ENCODE measurements at regions not wholly inside any gene's neighbourhood (a gene's known extent, or its start where the extent isn't known, plus 50 kb on each side); places are given as distances from the start of the nearest gene placed in this dataset.

DNA sequence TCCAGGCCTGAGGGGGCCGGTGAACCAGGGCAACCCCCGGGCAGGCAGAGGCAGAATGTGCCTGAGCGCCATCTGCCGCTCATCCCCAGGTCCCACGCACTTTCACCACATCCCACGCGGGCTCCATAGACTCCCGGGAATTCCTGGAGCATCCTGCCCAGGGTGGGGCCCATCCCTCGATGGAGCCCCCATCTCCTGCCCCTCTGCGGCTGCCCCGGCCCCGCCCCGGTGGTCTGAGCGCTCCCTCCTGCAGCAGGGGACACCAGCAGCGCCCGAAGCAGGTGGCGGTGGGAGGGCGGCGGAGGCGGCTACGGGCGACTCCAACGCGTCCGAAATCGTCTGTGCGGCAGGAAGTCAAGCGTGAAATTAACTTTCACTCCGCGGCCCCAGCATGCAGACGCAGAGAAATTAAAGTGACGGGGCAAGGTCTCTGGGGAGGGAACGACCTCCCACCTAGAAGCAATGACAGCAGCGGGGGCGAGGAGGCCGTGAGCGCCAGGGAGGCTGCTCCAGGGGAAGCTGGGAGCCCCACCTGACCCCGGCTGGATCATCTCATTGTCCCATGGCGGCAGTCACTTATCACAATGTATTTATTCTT, 122.2 kb downstream of the NCOR2 start:
- TF ChIP-seq, protein P1, sequence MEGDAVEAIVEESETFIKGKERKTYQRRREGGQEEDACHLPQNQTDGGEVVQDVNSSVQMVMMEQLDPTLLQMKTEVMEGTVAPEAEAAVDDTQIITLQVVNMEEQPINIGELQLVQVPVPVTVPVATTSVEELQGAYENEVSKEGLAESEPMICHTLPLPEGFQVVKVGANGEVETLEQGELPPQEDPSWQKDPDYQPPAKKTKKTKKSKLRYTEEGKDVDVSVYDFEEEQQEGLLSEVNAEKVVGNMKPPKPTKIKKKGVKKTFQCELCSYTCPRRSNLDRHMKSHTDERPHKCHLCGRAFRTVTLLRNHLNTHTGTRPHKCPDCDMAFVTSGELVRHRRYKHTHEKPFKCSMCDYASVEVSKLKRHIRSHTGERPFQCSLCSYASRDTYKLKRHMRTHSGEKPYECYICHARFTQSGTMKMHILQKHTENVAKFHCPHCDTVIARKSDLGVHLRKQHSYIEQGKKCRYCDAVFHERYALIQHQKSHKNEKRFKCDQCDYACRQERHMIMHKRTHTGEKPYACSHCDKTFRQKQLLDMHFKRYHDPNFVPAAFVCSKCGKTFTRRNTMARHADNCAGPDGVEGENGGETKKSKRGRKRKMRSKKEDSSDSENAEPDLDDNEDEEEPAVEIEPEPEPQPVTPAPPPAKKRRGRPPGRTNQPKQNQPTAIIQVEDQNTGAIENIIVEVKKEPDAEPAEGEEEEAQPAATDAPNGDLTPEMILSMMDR (IDR thresholded peaks at IDR 0.05), result no peak
- TF ChIP-seq ZFX (IDR thresholded peaks at IDR 0.05; ENCODE audit: borderline replicate concordance), result no peak
- no peak overlapping the region for H3K27ac ChIP-seq

- no peak for TF ChIP-seq ZFX (IDR thresholded peaks at IDR 0.05; ENCODE audit: borderline replicate concordance)
- TF ChIP-seq, protein P1 (IDR thresholded peaks at IDR 0.05), result no peak
- no peak overlapping the region for H3K27ac ChIP-seq
Measured at GRCh38 chr12:124443931-124444712, 123.3 kb downstream of the NCOR2 start.

DNA sequence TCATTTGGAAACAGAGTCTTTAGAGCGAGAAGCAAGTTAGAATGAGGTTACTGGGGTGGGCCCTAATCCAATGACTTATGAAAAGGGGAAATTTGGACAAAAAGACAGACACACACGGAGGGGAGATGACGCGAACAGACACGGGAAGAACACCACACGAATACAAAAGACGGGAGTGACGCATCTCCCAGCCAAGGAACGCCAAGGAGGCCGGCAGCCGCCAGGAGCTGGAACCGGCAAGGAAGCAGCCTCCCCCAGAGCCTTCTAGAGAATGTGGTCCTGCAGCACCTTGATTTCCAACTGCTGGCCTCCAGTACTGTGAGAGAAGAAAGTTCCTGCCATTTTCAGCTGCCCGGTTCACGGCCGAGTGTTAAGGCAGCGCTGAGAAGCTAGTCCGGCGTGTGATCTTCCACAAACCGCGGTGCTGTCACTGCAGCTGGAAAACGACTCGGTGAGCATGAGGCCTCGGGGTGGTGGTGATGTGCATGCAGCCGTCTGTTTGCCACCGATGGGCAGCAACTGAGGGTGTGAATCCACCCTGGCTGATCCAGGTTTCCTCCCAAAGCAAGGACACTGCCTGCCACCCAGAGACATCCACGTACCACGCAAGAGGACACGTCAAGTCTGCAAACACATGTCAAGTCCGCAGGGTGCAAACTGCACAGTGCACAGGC, 124.5 kb downstream of the NCOR2 start:
- no peak overlapping the region for H3K27ac ChIP-seq
- no peak for TF ChIP-seq ZFX (IDR thresholded peaks at IDR 0.05; ENCODE audit: borderline replicate concordance)
- TF ChIP-seq, protein P1 (IDR thresholded peaks at IDR 0.05), result no peak

GRCh38 chr12:124442281-124442680, 125.1 kb downstream of the NCOR2 start:
- TF ChIP-seq ZFX (IDR thresholded peaks at IDR 0.05; ENCODE audit: borderline replicate concordance), result no peak
- TF ChIP-seq, protein P1 (IDR thresholded peaks at IDR 0.05), result no peak
- H3K27ac ChIP-seq, result no peak overlapping the region

DNA sequence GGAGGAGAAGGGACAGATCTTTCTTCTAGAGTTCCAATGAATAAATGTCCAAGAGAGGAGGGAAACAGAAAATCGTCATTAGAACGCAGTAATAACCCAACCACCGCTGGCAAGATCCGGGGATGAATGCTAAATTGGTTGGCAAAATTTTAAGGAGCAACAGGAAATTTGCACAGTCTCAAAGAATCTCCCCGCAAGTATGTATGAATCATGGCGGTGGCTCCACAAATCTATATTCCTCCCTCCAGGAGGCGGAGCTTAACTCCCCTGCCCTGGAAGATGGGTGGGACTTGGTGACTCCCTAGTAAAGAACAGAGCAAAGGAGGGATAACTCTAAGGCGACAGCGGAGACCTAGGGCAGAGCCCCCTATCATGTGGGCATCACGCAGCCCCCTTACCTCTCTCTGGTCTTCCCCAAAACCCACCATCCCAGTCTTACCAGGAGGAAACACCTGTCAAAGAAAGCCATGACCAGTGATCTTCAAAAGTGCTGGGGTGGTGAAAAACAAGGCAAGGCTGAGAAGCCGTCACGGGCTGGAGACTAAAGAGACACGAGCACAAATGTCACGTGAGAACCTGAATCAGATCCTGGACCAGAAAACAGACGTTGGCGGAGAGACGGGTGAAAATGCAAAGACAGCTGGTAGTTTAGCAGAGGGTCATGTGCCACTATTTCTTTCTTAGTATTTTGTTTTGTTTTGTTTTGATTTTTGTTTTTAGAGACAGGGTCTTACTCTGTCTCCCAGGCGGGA, 125.8 kb downstream of the NCOR2 start:
- no peak overlapping the region for H3K27ac ChIP-seq
- TF ChIP-seq ZFX (IDR thresholded peaks at IDR 0.05; ENCODE audit: borderline replicate concordance), result no peak
- TF ChIP-seq, protein P1 (IDR thresholded peaks at IDR 0.05), result no peak

DNA sequence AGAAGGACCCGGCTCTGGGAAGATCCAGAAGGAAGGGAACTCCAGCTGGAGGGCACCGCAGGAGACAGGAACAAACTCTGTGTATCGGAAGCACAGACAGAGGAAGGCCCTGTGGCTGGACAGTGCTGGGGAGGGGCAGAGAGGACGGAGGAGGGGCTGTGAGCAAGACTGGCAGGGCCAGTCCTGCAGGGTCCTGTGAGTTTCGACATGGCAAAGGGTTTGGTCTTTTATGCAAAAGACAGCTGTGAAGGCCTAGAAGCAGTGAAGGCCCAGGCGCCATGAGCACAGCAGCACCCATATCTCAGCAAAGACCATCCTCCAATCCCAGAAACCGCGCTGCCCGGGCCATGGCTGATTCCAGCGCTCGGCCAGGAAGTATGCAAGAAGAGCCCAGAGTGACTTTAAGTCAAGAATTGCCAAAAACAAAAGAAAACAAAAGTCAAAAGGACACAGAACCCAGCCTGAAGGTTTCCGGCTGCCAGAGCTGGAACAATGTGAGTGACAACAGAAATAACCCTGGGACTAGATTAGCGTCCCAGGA, 126.5 kb downstream of the NCOR2 start:
- no peak overlapping the region for H3K27ac ChIP-seq
- no peak for TF ChIP-seq ZFX (IDR thresholded peaks at IDR 0.05; ENCODE audit: borderline replicate concordance)
- TF ChIP-seq, protein P1 (IDR thresholded peaks at IDR 0.05), result no peak
